Panc1 (cell line): ENCODE measurements at regions not wholly inside any gene's neighbourhood (a gene's known extent, or its start where the extent isn't known, plus 50 kb on each side); places are given as distances from the start of the nearest gene placed in this dataset.

Experiments used
- ATAC-seq: fragments of 200-7000 bp; cut with Tn5 transposase; 2 replicates; pipeline ENCODE4 v1.9.1; 2020; ENCODE audit warnings: mild to moderate bottlenecking, moderate library complexity
- BruUV-seq: library from RNA; stranded (reverse); fragments of 400-500 nt; replicated peaks from 2 replicates; lab custom pipeline; 2021; lab: Mats Ljungman, UMichigan
- CTCF ChIA-PET: fragments of 300-600 bp; sonication (Branson Sonifier 250); formaldehyde crosslinking; loops from one replicate; lab custom pipeline; 2022; ENCODE audit warnings: antibody characterized with exemption; lab: Charles Lee
- POLR2A ChIA-PET: fragments of 300-600 bp; sonication (Branson Sonifier 250); formaldehyde crosslinking; loops from one replicate; lab custom pipeline; 2022; ENCODE audit warnings: antibody characterized with exemption; lab: Charles Lee
- DNase-seq: peaks from one replicate; pipeline ENCODE4 v3.0.0-alpha.2; 2010; ENCODE audit warnings: low read depth, low spot score
- H3K27ac ChIP-seq: 2 replicates; pipeline ENCODE4 v1.5.1; 2011; ENCODE audit warnings: mild to moderate bottlenecking, low read length, inconsistent platforms
- H3K27me3 ChIP-seq: fragments of 200-500 bp; sonication (Bioruptor generic); 2 replicates; pipeline ENCODE4 v1.6.0; 2014; ENCODE audit warnings: low read length, inconsistent platforms; ENCODE audit not compliant: control insufficient read depth, insufficient read depth
- H3K36me3 ChIP-seq: fragments of 200-500 bp; sonication (Bioruptor generic); 2 replicates; pipeline ENCODE4 v1.5.1; 2014; ENCODE audit warnings: inconsistent platforms, mild to moderate bottlenecking, low read length, moderate library complexity; ENCODE audit not compliant: control insufficient read depth, insufficient read depth
- H3K4me1 ChIP-seq: 2 replicates; pipeline ENCODE4 v1.5.1; 2011; ENCODE audit warnings: inconsistent platforms, mild to moderate bottlenecking, low read length, moderate library complexity; ENCODE audit not compliant: control insufficient read depth, insufficient read depth
- H3K4me3 ChIP-seq, 2 experiments: 2 replicates each; pipeline ENCODE4 v1.5.1; 2011 to 2012; ENCODE audit warnings: low read depth in 2 of 2, low read length in 2 of 2, mild to moderate bottlenecking in 2 of 2, inconsistent platforms in 1 of 2, moderate library complexity in 1 of 2
- H3K9me3 ChIP-seq: fragments of 200-500 bp; sonication (Bioruptor generic); 2 replicates; pipeline ENCODE4 v1.5.1; 2014; ENCODE audit warnings: low read depth, mild to moderate bottlenecking, inconsistent platforms, low read length, moderate library complexity; ENCODE audit not compliant: control insufficient read depth, insufficient read depth
- CTCF ChIP-seq: fragments of 450-650 bp; IDR thresholded peaks from 2 replicates; pipeline ENCODE4 v1.5.1; 2017; ENCODE audit warnings: mild to moderate bottlenecking
- POLR2AphosphoS5 ChIP-seq: IDR thresholded peaks from 2 replicates; pipeline ENCODE4 v1.6.1; 2012; ENCODE audit warnings: mild to moderate bottlenecking, low read depth, low read length, moderate library complexity
- REST ChIP-seq, 2 experiments: IDR thresholded peaks; 2 replicates each; pipeline ENCODE4 v1.6.1; 2011 to 2012; ENCODE audit warnings: low read depth in 2 of 2, control low read depth in 1 of 2, low read length in 1 of 2, mild to moderate bottlenecking in 1 of 2, moderate library complexity in 1 of 2; ENCODE audit not compliant: insufficient read depth in 1 of 2
- SIN3A ChIP-seq: IDR thresholded peaks from 2 replicates; pipeline ENCODE4 v1.6.1; 2012; ENCODE audit warnings: low read depth, mild to moderate bottlenecking, low read length, moderate library complexity, borderline replicate concordance; ENCODE audit not compliant: insufficient read depth
- TCF7L2 ChIP-seq: IDR thresholded peaks from 2 replicates; pipeline ENCODE4 v1.6.1; 2011; ENCODE audit warnings: mild to moderate bottlenecking, low read depth, low read length, inconsistent platforms
- in situ Hi-C: cut with HindIII; loops from 2 replicates; pipeline ENCODE4 v1.10.0; 2016; ENCODE audit warnings: low sequenced_read_pairs, low pct_unique_long_range_greater_than_20kb
- intact Hi-C: fragments of 100-400 bp; cut with micrococcal nuclease; formaldehyde crosslinking; loops from one replicate; pipeline ENCODE4 v1.10.0; 2022; ENCODE audit not compliant: unreplicated experiment

GRCh38 chr1:82466416-82466815 lies 665.7 kb downstream of the ADGRL2 start:
- Histone ChIP-seq H3K27me3 (no peaks in the 10 kb centered on the region), H3K4me3 (no peak overlapping the region), H3K36me3 (no peaks in the 10 kb centered on the region), H3K4me1 (no peaks in the 10 kb centered on the region), H3K27ac (no peak overlapping the region), H3K9me3 (peaks cover 3% of the 10 kb centered on the region; the same call in 1 of the 2 replicates)
- no peak for TF ChIP-seq CTCF
- no peak for TF ChIP-seq REST (IDR thresholded peaks at IDR 0.05; ENCODE audit: insufficient read depth in 1 of 2, low read depth in 2 of 2, low read length in 1 of 2)
- no peak for TF ChIP-seq TCF7L2
- TF ChIP-seq POLR2AphosphoS5, result no peak
- TF ChIP-seq SIN3A, result no peak
- in situ Hi-C loops (no loop called here), intact Hi-C loops (no loop called here)
- ATAC-seq (no peak), DNase-seq (no peak)
- BruUV-seq, result no TSS peak
- POLR2A ChIA-PET, result no interaction called here
- CTCF ChIA-PET, result no interaction called here

- no peak overlapping the region for H3K4me3 ChIP-seq
- no peaks in the 10 kb centered on the region for H3K4me1 ChIP-seq
- no peak for ATAC-seq
- no TSS peak for BruUV-seq
- TF ChIP-seq TCF7L2 (no peak), POLR2AphosphoS5 (no peak), SIN3A (no peak), CTCF (no peak), REST (IDR thresholded peaks at IDR 0.05; ENCODE audit: insufficient read depth in 1 of 2, low read depth in 2 of 2, low read length in 1 of 2) (no peak)
- H3K9me3 ChIP-seq, result peaks cover 3% of the 10 kb centered on the region; the same call in 1 of the 2 replicates
- ChIA-PET CTCF (no interaction called here), POLR2A (no interaction called here)
- H3K36me3 ChIP-seq, result no peaks in the 10 kb centered on the region
- H3K27ac ChIP-seq, result no peak overlapping the region
- intact Hi-C loops, result no loop called here
- H3K27me3 ChIP-seq, result no peaks in the 10 kb centered on the region
- in situ Hi-C loops, result no loop called here
- no peak for DNase-seq
These were observed 664.3 kb downstream of the ADGRL2 start for GRCh38 chr1:82465024-82465423.
